K562 (cell line): ENCODE measurements at regions not wholly inside any gene's neighbourhood (a gene's known extent, or its start where the extent isn't known, plus 50 kb on each side); places are given as distances from the start of the nearest gene placed in this dataset.

ENCODE experiments used
- ATAC-seq: fragments of 200-7000 bp; cut with Tn5 transposase; 3 replicates; pipeline ENCODE4 v1.9.1; 2020; ENCODE audit warnings: moderate library complexity
- BruUV-seq: library from RNA; stranded (reverse); fragments of 400-500 nt; replicated peaks from 2 replicates; lab custom pipeline; 2021; lab: Mats Ljungman, UMichigan
- CTCF ChIA-PET: fragments of 300-600 bp; formaldehyde crosslinking; extraction: SDS; loops from one replicate; lab custom pipeline; 2021; ENCODE audit warnings: low intra/inter-chr PET ratio; lab: Yijun Ruan, JAX
- POLR2A ChIA-PET: fragments of 300-600, 350-650 bp; sonication (Branson Sonifier 250); formaldehyde crosslinking; extraction: SDS; loops from one replicate; lab custom pipeline; 2021; ENCODE audit warnings: antibody characterized with exemption, inconsistent platforms; lab: Yijun Ruan, JAX
- DNase-seq, 4 experiments: peaks; one replicate each; pipeline versions ENCODE4 v3.0.0 to v3.0.0-alpha.2; 2011 to 2018; ENCODE audit warnings: low spot score in 3 of 4, mixed read lengths in 3 of 4; ENCODE audit errors: extremely low read depth in 1 of 4
- FAIRE-seq: peaks from 2 replicates; lab custom pipeline; 2011; peaks lifted over from hg19 to GRCh38; lab: Jason Lieb, UNC
- H2AFZ ChIP-seq: 2 replicates; pipeline ENCODE4 v1.6.0; 2011; ENCODE audit warnings: low read depth, low read length, control low read depth, inconsistent platforms
- H3K27ac ChIP-seq: fragments of 200-600 bp; 3 replicates; pipeline ENCODE4 v1.8.0; 2011; ENCODE audit warnings: low read depth, mild to moderate bottlenecking, control low read depth, inconsistent platforms, low read length, moderate library complexity, mixed read lengths; ENCODE audit errors: extremely low read depth
- H3K27me3 ChIP-seq, 2 experiments: fragments of 300-600 bp in 1 of 2; 2 replicates in 1 of 2; 3 replicates in 1 of 2; pipeline versions ENCODE4 v1.6.0 to v1.8.0; 2011; ENCODE audit warnings: inconsistent platforms in 2 of 2, low read length in 2 of 2, mild to moderate bottlenecking in 1 of 2, mixed read lengths in 1 of 2, moderate library complexity in 1 of 2; ENCODE audit not compliant: control insufficient read depth in 2 of 2, insufficient read depth in 2 of 2
- H3K36me3 ChIP-seq: fragments of 300-600 bp; 3 replicates; pipeline ENCODE4 v1.8.0; 2011; ENCODE audit warnings: mild to moderate bottlenecking, low read length, inconsistent platforms; ENCODE audit not compliant: control insufficient read depth, insufficient read depth
- H3K4me1 ChIP-seq, 2 experiments: fragments of 200-600 bp in 1 of 2; replicated peaks in 1 of 2; 2 replicates in 1 of 2; 3 replicates in 1 of 2; pipeline versions ENCODE4 v1.5.1 to v1.8.0; 2011; ENCODE audit warnings: inconsistent platforms in 2 of 2, low read length in 2 of 2, mild to moderate bottlenecking in 1 of 2, mixed read lengths in 1 of 2, moderate library complexity in 1 of 2; ENCODE audit not compliant: control insufficient read depth in 2 of 2, insufficient read depth in 2 of 2
- H3K4me2 ChIP-seq: 2 replicates; pipeline ENCODE4 v1.6.1; 2011; ENCODE audit warnings: low read length, control low read depth, inconsistent platforms, mixed read lengths; ENCODE audit not compliant: insufficient read depth
- H3K4me3 ChIP-seq: fragments of 200-600 bp; sonication (generic), shearing (Covaris generic); 2 replicates; pipeline ENCODE4 v1.5.1; 2016; ENCODE audit warnings: control low read depth, inconsistent platforms
- H3K79me2 ChIP-seq: fragments of 200-600 bp; 3 replicates; pipeline ENCODE4 v1.8.0; 2011; ENCODE audit warnings: low read length, inconsistent platforms; ENCODE audit not compliant: control insufficient read depth, insufficient read depth
- H3K9ac ChIP-seq, 2 experiments: 2 replicates each; pipeline versions ENCODE4 v1.6.0 to v1.6.1; 2011; ENCODE audit warnings: low read depth in 2 of 2, low read length in 2 of 2, control low read depth in 1 of 2, inconsistent platforms in 1 of 2, mild to moderate bottlenecking in 1 of 2, mixed read lengths in 1 of 2; ENCODE audit not compliant: insufficient read depth in 1 of 2
- H3K9me1 ChIP-seq: one replicate; pipeline ENCODE4 v1.6.0; 2011; ENCODE audit warnings: inconsistent platforms, mild to moderate bottlenecking, low read length, moderate library complexity; ENCODE audit not compliant: control insufficient read depth, insufficient read depth
- H3K9me3 ChIP-seq: replicated peaks from 2 replicates; pipeline ENCODE4 v1.5.1; 2011; ENCODE audit warnings: low read depth, low read length, inconsistent platforms; ENCODE audit not compliant: control insufficient read depth, insufficient read depth
- H4K20me1 ChIP-seq: replicated peaks from 2 replicates; pipeline ENCODE4 v1.6.1; 2011; ENCODE audit warnings: low read length, inconsistent platforms, mixed read lengths; ENCODE audit not compliant: control insufficient read depth, insufficient read depth
- GATAD2B ChIP-seq: fragments of 450-650 bp; IDR thresholded peaks from 2 replicates; pipeline ENCODE4 v1.6.1; 2017; ENCODE audit warnings: mild to moderate bottlenecking, borderline replicate concordance
- MTA3 ChIP-seq: fragments of 450-650 bp; formaldehyde crosslinking; IDR thresholded peaks from 2 replicates; pipeline ENCODE4 v1.6.1; 2017; ENCODE audit warnings: mild to moderate bottlenecking, borderline replicate concordance
- WGBS: fragments of 100-300 bp; shearing (Covaris generic); methylation state at CpG from one replicate; pipeline ENCODE4 v1.1.6; 2016; ENCODE audit warnings: low coverage, mixed read lengths; ENCODE audit not compliant: insufficient coverage; ENCODE audit errors: missing lambda C conversion rate; 5-methylcytosine and 5-hydroxymethylcytosine counted together
- in situ Hi-C: fragments of 300-500 bp; cut with MboI; formaldehyde crosslinking; loops from 4 replicates; pipeline ENCODE4 v1.15.0; 2018; ENCODE audit warnings: inconsistent platforms, mixed read lengths
- intact Hi-C: fragments of 100-400 bp; cut with micrococcal nuclease; formaldehyde crosslinking; loops from 2 replicates; pipeline ENCODE4 v1.14.2; 2022
- TF ChIP-seq, protein P1 (sequence below): fragments of 450-650 bp; formaldehyde crosslinking; IDR thresholded peaks from 2 replicates; pipeline ENCODE4 v1.4.0; 2022; ENCODE audit warnings: missing genetic modification characterization
- TF ChIP-seq, protein P2 (sequence below): fragments of 250-450 bp; sonication (Bioruptor Pico); IDR thresholded peaks from 2 replicates; pipeline ENCODE4 v1.5.0; 2021
- TF ChIP-seq, protein P3 (sequence below): fragments of 450-650 bp; formaldehyde crosslinking; IDR thresholded peaks from 2 replicates; pipeline ENCODE4 v1.4.0; 2020; ENCODE audit warnings: mild to moderate bottlenecking, moderate library complexity

GRCh38 chrX:10062980-10063379 is 93.8 kb upstream of the CLCN4 start (continued):
- no peak for TF ChIP-seq MTA3
- TF ChIP-seq, protein P1, sequence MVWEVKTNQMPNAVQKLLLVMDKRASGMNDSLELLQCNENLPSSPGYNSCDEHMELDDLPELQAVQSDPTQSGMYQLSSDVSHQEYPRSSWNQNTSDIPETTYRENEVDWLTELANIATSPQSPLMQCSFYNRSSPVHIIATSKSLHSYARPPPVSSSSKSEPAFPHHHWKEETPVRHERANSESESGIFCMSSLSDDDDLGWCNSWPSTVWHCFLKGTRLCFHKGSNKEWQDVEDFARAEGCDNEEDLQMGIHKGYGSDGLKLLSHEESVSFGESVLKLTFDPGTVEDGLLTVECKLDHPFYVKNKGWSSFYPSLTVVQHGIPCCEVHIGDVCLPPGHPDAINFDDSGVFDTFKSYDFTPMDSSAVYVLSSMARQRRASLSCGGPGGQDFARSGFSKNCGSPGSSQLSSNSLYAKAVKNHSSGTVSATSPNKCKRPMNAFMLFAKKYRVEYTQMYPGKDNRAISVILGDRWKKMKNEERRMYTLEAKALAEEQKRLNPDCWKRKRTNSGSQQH (CRISPR knock-in tag) = no peak

DNA sequence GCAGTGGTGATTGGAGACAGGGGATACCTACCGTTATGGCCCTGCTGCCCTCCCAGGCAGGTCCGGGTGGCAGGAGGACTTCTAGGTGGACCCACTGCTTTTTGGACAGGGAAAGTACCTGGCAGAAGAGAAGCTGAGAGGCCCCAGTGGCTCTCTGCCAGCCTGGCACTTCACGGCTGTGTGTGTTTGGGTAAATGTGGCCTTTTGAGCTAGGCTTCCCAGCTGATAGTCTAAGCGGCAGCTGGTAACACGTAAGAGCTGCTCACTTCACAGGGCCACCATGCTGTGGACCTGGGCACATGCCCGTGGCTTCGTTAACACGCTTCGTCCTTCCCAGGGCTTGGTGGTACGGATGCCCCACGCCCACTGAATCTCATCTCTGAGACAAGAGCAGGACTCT is 92.0 kb upstream of the CLCN4 start:
- DNase-seq = no peak
- no peak overlapping the region for H3K4me3 ChIP-seq
- H3K27me3 ChIP-seq = peaks cover 0 to 15% of the 10 kb centered on the region in 2 experiments; a peak in 2 of 5 replicates
- 0% methylated on average over 9 of the region's 11 CpGs for WGBS
- in situ Hi-C loops (no loop called here), intact Hi-C loops (no loop called here)
- CTCF ChIA-PET = interaction anchor here (0.6 kb wide), 1 partner anchor 55 kb away, joined by 4 read pairs; no protein-coding TSS in a partner anchor
- no peak for ATAC-seq
- no peak overlapping the region for H2AFZ ChIP-seq
- no peak overlapping the region for H3K4me2 ChIP-seq
- no TSS peak for BruUV-seq
- H3K27ac ChIP-seq = no peak overlapping the region
- TF ChIP-seq GATAD2B = no peak
- TF ChIP-seq, protein P2, sequence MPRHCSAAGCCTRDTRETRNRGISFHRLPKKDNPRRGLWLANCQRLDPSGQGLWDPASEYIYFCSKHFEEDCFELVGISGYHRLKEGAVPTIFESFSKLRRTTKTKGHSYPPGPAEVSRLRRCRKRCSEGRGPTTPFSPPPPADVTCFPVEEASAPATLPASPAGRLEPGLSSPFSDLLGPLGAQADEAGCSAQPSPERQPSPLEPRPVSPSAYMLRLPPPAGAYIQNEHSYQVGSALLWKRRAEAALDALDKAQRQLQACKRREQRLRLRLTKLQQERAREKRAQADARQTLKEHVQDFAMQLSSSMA (CRISPR knock-in tag) = no peak
- TF ChIP-seq, protein P3, sequence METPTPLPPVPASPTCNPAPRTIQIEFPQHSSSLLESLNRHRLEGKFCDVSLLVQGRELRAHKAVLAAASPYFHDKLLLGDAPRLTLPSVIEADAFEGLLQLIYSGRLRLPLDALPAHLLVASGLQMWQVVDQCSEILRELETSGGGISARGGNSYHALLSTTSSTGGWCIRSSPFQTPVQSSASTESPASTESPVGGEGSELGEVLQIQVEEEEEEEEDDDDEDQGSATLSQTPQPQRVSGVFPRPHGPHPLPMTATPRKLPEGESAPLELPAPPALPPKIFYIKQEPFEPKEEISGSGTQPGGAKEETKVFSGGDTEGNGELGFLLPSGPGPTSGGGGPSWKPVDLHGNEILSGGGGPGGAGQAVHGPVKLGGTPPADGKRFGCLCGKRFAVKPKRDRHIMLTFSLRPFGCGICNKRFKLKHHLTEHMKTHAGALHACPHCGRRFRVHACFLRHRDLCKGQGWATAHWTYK (CRISPR knock-in tag) = no peak
- TF ChIP-seq, all 486 proteins: peak for 0
- Histone ChIP-seq H3K9me3 (no peaks in the 10 kb centered on the region), H3K9me1 (no peaks in the 10 kb centered on the region), H3K9ac (no peak overlapping the region; a peak in 1 of 4 replicates), H3K36me3 (no peaks in the 10 kb centered on the region), H3K4me1 (no peaks in the 10 kb centered on the region), H3K79me2 (no peaks in the 10 kb centered on the region), H4K20me1 (no peaks in the 10 kb centered on the region)
- POLR2A ChIA-PET = no interaction called here
- FAIRE-seq = no peak
